ENCODE measurements at regions not wholly inside any gene's neighbourhood (a gene's known extent, or its start where the extent isn't known, plus 50 kb on each side); places are given as distances from the start of the nearest gene placed in this dataset.
A peak's percentile ranks its signal among the peaks of the same experiment; 100 is the strongest.

DNA sequence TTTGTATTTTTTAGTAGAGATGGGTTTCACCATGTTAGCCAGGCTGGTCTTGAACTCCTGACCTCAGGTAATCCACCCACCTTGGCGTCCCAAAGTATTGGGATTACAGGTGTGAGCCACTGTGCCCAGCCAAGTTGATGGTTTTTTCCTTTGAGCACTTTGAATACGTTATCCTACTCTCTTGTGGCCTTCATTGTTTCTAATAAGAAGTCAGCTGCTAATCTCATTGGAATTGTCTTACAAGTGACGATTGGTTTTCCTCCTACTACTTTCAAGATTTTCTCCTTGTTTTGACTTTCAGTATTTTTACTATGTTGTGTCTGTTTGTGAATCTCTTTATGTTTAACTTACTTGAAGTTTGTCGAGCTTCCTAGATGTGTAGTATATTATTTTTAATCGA lies 88.5 kb downstream of the TMEM200C start:
- H3K9me3 ChIP-seq, result peaks cover 0 to 50% (median 23%) of the 10 kb centered on the region in 4 donors
- intact Hi-C loops (cut with DNase I; ENCODE audit: low total_unique reads), result no loop called here
- TF ChIP-seq EP300 (IDR thresholded peaks at IDR 0.05), result no peak
- no peak for TF ChIP-seq POLR2A (IDR thresholded peaks at IDR 0.05)
- TF ChIP-seq, protein P1, sequence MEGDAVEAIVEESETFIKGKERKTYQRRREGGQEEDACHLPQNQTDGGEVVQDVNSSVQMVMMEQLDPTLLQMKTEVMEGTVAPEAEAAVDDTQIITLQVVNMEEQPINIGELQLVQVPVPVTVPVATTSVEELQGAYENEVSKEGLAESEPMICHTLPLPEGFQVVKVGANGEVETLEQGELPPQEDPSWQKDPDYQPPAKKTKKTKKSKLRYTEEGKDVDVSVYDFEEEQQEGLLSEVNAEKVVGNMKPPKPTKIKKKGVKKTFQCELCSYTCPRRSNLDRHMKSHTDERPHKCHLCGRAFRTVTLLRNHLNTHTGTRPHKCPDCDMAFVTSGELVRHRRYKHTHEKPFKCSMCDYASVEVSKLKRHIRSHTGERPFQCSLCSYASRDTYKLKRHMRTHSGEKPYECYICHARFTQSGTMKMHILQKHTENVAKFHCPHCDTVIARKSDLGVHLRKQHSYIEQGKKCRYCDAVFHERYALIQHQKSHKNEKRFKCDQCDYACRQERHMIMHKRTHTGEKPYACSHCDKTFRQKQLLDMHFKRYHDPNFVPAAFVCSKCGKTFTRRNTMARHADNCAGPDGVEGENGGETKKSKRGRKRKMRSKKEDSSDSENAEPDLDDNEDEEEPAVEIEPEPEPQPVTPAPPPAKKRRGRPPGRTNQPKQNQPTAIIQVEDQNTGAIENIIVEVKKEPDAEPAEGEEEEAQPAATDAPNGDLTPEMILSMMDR (IDR thresholded peaks at IDR 0.05), result no peak
- TF ChIP-seq POLR2AphosphoS5 (IDR thresholded peaks at IDR 0.05), result no peak
- peaks cover 0 to 5% (median 0%) of the 10 kb centered on the region in 3 donors for H3K27me3 ChIP-seq
- H3K4me3 ChIP-seq, result no peak overlapping the region
- H3K4me1 ChIP-seq, result no peaks in the 10 kb centered on the region
- no peaks in the 10 kb centered on the region for H3K36me3 ChIP-seq
- 80 to 87% (median 85%) methylated on average over 5 of the region's 5 CpGs for WGBS, 5 donors
- H3K27ac ChIP-seq, result no peak overlapping the region
- DNase-seq, result no peak

DNA sequence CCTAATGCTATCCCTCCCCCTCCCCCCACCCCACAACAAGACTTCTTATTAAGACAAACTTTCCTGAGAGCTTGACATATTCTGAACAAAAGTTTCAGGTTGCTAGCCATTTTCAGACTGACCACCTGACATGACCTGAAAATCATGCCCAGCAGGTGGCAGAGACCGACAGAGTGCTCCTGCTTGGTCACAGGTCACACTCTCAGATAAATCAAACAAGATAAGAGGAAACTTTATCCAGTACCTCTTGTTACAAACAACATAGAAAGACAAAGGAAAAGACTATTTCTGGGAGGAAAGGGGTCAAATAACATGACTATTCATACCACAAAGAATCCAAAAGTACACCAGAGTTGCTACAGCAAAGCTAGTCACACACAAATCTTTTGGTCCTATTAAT lies 107.4 kb downstream of the TMEM200C start:
- peaks cover 0 to 14% (median 4%) of the 10 kb centered on the region in 4 donors for H3K9me3 ChIP-seq
- no peaks in the 10 kb centered on the region for H3K36me3 ChIP-seq
- TF ChIP-seq, protein P1 (IDR thresholded peaks at IDR 0.05), result no peak
- TF ChIP-seq EP300 (IDR thresholded peaks at IDR 0.05) (no peak), POLR2A (IDR thresholded peaks at IDR 0.05) (no peak), POLR2AphosphoS5 (IDR thresholded peaks at IDR 0.05) (no peak)
- 6 to 40% (median 13%) methylated on average over 1 of the region's 1 CpG for WGBS, 5 donors
- no peaks in the 10 kb centered on the region for H3K4me1 ChIP-seq
- no peak overlapping the region for H3K4me3 ChIP-seq
- H3K27me3 ChIP-seq, result no peaks in the 10 kb centered on the region
- DNase-seq, result no peak
- no peak overlapping the region for H3K27ac ChIP-seq
- intact Hi-C loops (cut with DNase I; ENCODE audit: low total_unique reads), result no loop called here

DNA sequence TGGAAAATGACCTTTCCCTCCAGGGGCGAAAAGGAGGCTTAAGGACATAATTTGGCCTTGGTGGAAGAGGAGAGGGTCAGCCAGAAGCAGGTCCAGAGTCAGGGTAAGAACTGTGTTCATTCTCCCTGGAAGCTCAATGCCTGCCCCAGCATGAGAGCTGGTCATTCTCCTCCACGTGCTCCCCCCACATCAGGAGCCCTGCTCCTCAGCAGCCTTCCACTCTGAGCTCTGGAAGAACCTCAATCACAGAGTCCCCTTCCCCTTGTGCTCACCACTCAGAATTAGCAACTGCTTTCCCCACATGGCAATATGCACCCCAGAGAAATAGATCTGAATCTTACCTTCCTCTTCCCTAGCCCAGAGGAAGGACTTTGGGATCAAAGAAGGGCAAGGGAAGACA lies 115.4 kb downstream of the TMEM200C start:
- WGBS, 5 donors, result 29 to 39% (median 33%) methylated on average over 2 of the region's 2 CpGs
- peaks cover 0 to 14% (median 2%) of the 10 kb centered on the region in 4 donors for H3K9me3 ChIP-seq
- no peaks in the 10 kb centered on the region for H3K4me1 ChIP-seq
- no peak for TF ChIP-seq POLR2A (IDR thresholded peaks at IDR 0.05)
- TF ChIP-seq, protein P1 (IDR thresholded peaks at IDR 0.05), result no peak
- TF ChIP-seq EP300 (IDR thresholded peaks at IDR 0.05), result no peak
- peaks cover 0 to 4% (median 0%) of the 10 kb centered on the region in 3 donors for H3K27me3 ChIP-seq
- no peak overlapping the region for H3K4me3 ChIP-seq
- no peak overlapping the region for H3K27ac ChIP-seq
- DNase-seq, result no peak
- intact Hi-C loops (cut with DNase I; ENCODE audit: low total_unique reads), result no loop called here
- no peaks in the 10 kb centered on the region for H3K36me3 ChIP-seq

DNA sequence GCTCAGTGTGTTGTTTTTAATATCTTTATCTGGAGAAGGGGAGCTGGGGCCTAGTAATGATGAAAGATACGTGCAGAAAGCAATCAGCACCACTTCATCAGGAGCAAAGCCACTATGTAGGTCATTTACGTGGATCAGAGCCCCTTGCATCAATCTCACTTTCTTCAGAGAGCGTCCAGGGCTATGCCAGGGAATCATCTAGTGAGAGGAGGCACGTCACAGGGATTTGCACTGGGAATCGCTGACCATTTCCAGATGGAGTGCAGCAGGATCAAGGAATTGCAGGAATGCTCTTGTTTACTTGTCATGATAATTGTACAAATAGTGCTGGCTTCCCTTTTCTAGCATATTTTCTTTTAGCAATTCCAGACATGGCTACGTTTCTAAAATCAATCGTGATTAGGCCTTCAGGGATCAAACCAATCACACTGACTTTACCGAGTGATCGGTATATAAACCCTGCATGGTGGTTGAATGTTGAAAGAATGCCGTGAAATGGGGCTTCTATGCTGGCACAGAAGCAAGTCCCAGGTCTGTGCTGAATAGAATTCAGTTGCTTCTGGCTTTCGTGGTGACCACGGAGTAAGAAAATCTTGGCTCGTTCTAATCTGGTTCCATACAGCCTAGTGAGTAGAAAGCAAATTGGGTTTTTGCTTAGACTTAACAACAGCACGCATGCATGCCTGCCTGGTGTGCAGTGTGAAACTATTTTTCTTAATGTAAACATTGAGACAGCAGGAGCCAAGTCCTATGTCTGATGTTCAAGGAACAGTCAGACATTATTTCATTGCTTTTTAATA lies 122.8 kb downstream of the TMEM200C start:
- H3K4me3 ChIP-seq, result no peak overlapping the region
- peak in 1 of 2 donors; percentile 16 for DNase-seq
- WGBS, 5 donors, result 41 to 47% (median 47%) methylated on average over 14 of the region's 14 CpGs
- no peaks in the 10 kb centered on the region for H3K36me3 ChIP-seq
- no peak overlapping the region for H3K27ac ChIP-seq
- no peaks in the 10 kb centered on the region for H3K9me3 ChIP-seq
- H3K27me3 ChIP-seq, result peaks cover 0 to 13% (median 0%) of the 10 kb centered on the region in 3 donors
- intact Hi-C loops (cut with DNase I; ENCODE audit: low total_unique reads), result no loop called here
- TF ChIP-seq, protein P1 (IDR thresholded peaks at IDR 0.05), result no peak
- TF ChIP-seq EP300 (IDR thresholded peaks at IDR 0.05), result no peak
- TF ChIP-seq POLR2AphosphoS5 (IDR thresholded peaks at IDR 0.05), result no peak
- TF ChIP-seq POLR2A (IDR thresholded peaks at IDR 0.05), result no peak
- H3K4me1 ChIP-seq, result peaks cover 0 to 11% (median 0%) of the 10 kb centered on the region in 4 donors
